GM23338 (cell line): ENCODE measurements at regions not wholly inside any gene's neighbourhood (a gene's known extent, or its start where the extent isn't known, plus 50 kb on each side); places are given as distances from the start of the nearest gene placed in this dataset.

ENCODE experiments used
- EZH2 ChIP-seq: fragments of 200-600 bp; sonication (generic); IDR thresholded peaks from one replicate; pipeline ENCODE4 v1.8.0; 2017; ENCODE audit warnings: antibody characterized with exemption, mild to moderate bottlenecking, low read depth; ENCODE audit not compliant: unreplicated experiment
- POLR2AphosphoS5 ChIP-seq: IDR thresholded peaks from 2 replicates; pipeline ENCODE4 v1.6.1; 2016; ENCODE audit warnings: antibody characterized with exemption, low read depth
- TF ChIP-seq, protein P1 (sequence below): IDR thresholded peaks from one replicate; pipeline ENCODE4 v1.6.1; 2018; ENCODE audit warnings: antibody characterized with exemption; ENCODE audit not compliant: unreplicated experiment
- TF ChIP-seq, protein P2 (sequence below), 2 experiments: fragments of 200-600 bp in 1 of 2; sonication (generic) in 1 of 2; conservative IDR thresholded peaks; 2 replicates each; pipeline versions ENCODE4 v1.5.1 to v1.6.1; 2016 to 2017; ENCODE audit warnings: antibody characterized with exemption in 2 of 2, low read depth in 2 of 2, mild to moderate bottlenecking in 2 of 2, moderate library complexity in 1 of 2

DNA sequence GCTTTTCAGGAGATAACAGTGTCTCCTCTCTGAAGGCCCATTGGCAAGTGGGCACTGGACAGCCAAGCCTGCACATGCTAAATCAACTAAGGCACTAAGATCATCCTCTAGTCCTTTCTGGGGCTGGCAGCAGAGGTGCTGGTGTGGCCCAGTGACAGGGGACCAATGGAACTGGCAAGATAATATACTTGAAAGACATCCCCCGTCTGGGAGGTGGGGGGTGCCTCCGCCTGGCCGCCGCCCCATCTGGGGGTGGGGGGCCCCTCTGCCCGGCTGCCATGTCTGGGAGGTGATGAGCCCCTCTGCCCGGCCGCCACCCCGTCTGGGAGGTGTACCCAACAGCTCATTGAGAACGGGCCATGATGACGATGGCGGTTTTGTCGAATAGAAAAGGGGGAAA, 223.3 kb downstream of the UNC5CL start:
- TF ChIP-seq, protein P1, sequence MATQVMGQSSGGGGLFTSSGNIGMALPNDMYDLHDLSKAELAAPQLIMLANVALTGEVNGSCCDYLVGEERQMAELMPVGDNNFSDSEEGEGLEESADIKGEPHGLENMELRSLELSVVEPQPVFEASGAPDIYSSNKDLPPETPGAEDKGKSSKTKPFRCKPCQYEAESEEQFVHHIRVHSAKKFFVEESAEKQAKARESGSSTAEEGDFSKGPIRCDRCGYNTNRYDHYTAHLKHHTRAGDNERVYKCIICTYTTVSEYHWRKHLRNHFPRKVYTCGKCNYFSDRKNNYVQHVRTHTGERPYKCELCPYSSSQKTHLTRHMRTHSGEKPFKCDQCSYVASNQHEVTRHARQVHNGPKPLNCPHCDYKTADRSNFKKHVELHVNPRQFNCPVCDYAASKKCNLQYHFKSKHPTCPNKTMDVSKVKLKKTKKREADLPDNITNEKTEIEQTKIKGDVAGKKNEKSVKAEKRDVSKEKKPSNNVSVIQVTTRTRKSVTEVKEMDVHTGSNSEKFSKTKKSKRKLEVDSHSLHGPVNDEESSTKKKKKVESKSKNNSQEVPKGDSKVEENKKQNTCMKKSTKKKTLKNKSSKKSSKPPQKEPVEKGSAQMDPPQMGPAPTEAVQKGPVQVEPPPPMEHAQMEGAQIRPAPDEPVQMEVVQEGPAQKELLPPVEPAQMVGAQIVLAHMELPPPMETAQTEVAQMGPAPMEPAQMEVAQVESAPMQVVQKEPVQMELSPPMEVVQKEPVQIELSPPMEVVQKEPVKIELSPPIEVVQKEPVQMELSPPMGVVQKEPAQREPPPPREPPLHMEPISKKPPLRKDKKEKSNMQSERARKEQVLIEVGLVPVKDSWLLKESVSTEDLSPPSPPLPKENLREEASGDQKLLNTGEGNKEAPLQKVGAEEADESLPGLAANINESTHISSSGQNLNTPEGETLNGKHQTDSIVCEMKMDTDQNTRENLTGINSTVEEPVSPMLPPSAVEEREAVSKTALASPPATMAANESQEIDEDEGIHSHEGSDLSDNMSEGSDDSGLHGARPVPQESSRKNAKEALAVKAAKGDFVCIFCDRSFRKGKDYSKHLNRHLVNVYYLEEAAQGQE, result no peak
- TF ChIP-seq POLR2AphosphoS5, result no peak
- no peak for TF ChIP-seq EZH2
- TF ChIP-seq, protein P2, sequence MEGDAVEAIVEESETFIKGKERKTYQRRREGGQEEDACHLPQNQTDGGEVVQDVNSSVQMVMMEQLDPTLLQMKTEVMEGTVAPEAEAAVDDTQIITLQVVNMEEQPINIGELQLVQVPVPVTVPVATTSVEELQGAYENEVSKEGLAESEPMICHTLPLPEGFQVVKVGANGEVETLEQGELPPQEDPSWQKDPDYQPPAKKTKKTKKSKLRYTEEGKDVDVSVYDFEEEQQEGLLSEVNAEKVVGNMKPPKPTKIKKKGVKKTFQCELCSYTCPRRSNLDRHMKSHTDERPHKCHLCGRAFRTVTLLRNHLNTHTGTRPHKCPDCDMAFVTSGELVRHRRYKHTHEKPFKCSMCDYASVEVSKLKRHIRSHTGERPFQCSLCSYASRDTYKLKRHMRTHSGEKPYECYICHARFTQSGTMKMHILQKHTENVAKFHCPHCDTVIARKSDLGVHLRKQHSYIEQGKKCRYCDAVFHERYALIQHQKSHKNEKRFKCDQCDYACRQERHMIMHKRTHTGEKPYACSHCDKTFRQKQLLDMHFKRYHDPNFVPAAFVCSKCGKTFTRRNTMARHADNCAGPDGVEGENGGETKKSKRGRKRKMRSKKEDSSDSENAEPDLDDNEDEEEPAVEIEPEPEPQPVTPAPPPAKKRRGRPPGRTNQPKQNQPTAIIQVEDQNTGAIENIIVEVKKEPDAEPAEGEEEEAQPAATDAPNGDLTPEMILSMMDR (conservative IDR thresholded peaks at IDR 0.05; ENCODE audit: low read depth in 2 of 2), result no peak
